GM21723 (cell line): ENCODE measurements at regions not wholly inside any gene's neighbourhood (a gene's known extent, or its start where the extent isn't known, plus 50 kb on each side); places are given as distances from the start of the nearest gene placed in this dataset.
"Not testable (repeated sequence)": the region's sequence is repeated elsewhere in the genome, so short reads cannot be mapped to it uniquely, and the experiment has no call there.

Experiments
- ATAC-seq: cut with Tn5 transposase; IDR thresholded peaks from one replicate; pipeline ENCODE4 v1.9.1; 2021; ENCODE audit warnings: mild to moderate bottlenecking, moderate library complexity; ENCODE audit not compliant: unreplicated experiment

DNA sequence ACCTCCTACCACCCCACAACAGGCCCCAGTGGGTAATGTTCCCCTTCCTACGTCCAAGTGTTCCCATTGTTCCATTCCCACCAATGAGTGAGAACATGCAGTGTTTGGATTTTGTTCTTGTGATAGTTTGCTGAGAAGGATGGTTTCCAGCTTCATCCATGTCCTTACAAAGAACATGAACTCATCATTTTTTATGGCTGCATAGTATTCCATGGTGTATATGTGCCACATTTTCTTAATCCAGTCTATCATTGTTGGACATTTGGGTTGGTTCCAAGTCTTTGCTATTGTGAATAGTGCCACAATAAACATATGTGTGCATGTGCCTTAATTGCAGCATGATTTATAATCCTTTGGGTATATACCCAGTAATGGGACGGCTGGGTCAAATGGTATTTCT lies 81.6 kb downstream of the P2RY10 start:
- not testable (repeated sequence) for ATAC-seq

DNA sequence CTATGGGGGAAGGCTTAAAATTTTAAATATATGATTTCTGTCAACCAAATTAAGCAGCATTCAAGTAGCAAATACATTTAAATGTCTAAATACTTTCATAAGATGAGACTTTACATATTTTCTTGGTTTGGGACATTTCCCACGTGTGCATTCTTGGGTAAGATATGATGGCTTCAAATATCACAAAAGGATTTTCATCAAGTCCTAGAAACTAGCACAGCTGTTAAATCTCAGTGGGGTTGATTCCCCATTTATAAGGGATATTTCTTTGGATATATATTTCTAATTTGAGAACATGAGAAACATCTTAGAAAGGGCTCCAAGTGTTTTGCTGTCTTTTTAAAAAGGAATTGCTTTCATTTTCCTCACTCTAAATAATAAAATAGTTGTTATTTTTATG lies 90.2 kb downstream of the P2RY10 start:
- ATAC-seq: no peak

DNA sequence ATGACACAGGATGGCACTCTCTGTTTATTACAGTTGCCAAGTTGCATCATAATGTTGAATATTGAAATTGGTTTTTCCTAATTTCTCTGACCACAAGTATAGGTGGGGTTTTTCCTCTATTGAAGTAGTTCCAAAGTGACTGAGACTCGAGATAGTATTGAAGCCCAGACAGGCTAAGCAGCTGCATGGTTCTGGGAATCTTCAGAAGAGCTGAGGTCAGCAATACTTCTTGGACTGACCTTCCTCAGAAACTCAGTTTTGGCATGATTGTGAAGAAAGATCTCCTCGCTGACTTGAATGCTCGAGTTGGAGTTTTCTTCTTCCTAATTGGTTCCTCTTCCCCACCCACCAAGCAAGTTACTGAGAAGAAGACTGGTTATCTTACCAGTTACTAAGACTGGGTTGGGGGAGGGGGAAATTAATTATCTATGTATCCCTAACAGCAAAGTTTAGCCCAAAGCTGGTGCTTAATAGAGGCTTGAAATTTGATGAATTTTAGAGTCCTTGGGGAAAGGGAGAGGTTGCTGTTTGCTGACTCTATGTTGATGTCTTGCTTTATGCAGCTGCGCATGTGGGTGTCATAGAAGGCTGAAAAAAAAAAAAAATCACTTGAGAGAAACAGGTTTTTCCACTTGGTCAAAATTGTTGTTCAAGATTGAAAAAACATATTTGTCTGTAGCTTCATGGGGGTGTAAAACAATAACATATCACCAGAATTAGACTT lies 91.1 kb downstream of the P2RY10 start:
- no peak for ATAC-seq

DNA sequence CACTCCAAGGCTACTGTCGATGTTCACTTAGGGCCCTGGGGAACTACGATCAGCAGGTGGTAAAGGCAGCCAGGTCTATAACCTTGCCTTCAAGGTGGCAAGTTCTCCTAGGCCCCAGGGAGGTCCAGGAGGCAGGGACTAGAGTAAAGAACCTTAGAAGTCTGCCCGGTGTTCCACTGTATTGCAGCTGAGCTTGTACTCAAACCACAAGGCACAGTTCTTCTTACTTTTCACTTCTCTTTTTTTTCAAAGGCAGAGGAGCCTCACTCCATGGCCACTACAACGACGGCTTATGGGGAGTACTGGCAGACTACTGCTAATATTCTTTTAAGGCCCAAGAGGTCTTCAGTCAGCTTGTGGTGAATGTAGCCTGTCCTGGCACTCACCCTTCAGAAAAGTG lies 78.8 kb upstream of the GPR174 start:
- peak; percentile 98 for ATAC-seq

DNA sequence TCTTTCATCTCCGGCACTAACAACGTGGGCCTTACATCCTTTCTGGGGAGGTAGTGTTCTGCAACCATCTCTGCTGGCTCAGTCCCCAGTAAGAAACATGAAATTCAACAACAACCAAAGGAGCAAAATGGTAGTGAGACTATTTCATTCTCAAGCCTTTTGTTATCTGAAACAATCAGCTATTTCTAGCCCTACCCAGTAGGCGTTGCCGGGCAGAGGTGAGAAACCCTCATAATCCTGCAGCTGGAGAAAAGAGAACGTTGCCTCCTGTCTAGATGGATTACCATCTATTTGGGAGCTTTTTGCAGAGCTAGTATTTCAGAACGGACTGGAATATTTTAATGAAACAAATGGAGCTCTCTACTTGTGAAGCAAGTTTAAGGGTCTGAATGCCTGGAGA lies 66.4 kb upstream of the GPR174 start:
- no peak for ATAC-seq

DNA sequence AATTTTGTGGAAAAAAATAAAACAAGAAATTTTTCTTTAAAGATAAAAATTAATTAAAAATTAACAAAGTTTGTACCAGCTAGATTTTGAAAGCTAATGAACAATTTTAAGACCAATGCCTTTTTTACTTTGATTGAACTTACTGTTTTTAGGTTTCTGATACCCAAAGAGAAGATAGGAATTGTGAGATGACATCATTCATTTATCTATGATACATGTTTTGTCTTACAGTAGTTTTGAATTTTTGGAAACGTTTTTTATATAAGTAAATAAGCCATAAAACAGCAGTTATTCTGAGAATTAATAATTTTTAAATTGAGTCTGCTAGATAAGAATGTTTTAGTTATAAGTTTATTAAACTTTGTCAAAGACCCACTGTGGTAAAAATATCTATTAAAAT lies 65.0 kb upstream of the GPR174 start:
- ATAC-seq: no peak

DNA sequence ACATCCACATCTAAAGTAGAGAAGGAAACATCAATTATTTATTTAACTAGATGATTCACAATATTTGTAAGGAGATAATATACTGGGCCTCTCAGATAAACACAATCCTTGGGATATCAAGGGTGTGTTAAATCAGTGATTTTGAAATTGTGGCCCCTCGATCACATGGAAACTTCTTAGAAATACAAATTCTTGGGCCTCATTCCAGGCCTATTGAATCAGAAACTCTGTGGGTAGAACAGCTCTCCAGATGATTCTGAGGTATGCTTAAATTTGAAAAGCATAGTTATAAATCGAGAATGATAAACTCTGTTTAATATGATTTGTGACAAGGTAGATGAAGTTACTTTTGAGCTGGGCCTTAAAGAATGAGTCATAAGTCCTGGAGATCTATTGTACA lies 64.3 kb upstream of the GPR174 start:
- ATAC-seq: no peak

DNA sequence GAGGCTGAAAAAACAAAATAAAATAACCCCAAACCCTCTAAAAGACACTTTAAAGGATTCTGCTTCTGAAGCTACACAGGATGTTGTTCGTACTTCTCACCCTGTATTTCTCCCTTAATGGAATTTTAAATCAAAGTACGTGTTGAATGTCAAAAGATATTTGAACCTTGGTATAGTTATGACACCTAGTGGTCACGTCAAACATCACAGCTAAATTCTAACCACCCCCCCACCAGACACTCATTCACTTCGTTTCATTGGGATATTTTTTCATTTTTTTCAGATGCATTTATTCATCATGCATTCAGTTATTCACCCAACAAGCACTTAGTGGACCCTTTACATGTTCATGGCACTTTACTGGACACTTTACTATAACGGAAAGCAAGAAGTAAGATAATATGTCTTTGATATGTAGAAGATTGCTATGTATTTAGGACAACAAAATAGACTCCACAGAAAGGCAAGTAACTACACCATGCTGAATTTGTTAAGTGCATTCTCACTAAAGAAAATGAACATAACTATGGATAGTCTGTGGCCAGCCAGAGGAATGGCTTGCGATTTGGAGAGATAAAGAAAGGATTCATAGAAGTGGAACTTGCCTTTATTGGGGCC lies 62.5 kb upstream of the GPR174 start:
- peak; percentile 80 for ATAC-seq

DNA sequence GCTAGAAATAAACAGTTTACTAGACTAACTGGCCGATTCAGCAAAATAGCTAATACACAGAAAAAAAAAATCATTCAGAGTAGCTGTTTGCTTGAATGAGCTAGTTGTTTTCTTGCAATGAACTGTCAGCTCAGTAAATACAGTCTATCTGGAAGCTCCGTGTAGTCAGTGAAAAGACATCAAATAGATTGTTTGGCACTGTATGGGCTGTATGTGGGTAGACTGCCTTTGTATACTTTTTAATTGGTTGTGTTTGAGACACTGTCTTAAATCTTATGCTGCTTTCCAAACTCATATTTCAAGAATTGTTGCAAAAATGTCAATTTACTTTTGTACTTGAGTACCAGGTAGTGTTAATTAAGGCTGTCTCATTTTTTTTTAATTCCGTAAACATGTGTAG lies 61.6 kb upstream of the GPR174 start:
- no peak for ATAC-seq

DNA sequence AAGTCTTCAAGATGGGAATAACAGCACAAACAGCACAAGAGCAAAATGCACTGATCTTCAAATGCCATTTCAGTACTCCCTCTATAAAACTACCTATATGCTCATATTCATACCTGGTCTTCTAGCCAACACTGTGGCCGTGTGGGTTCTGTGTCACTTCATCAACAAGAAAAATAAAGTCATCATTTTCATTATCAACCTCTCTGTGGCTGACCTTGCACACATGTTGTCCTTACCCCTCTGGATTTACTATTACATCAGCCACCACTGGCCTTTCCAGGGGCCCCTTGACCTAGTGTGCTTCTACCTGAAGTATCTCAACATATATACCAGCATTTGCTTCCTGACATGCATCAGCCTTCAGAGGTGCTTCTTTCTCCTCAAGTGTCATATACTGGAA lies 59.6 kb upstream of the GPR174 start:
- no peak for ATAC-seq

DNA sequence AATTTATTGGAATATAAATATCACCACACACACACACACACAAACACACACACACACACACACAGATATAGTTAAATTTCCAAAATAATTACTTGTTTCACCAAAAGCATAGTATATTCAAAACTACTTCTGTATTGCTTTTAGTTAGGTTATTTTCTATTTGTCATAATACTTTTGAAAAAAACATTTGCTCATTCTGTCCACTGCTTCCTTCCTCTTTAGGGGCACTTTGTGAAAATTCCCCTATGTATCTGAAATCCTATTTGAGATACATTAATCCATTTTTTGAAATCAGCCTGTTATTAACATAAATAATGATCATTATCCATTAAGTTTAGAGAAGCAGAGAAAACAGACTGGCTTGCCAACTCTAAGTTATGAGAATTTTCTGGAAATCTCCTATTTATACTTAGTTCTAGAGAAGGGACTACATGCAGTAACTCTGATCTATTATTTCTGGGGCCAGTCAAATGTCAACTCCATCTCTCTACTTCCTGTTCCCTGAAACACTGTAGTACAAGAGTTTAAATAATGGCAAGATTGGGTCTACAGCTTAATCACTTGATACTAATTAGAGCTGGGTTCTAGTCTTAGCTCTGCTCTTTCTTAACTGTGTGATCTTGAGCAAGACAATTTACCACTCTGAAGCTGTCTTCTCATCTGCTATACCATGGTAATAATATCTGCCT lies 54.4 kb upstream of the GPR174 start:
- no peak for ATAC-seq

DNA sequence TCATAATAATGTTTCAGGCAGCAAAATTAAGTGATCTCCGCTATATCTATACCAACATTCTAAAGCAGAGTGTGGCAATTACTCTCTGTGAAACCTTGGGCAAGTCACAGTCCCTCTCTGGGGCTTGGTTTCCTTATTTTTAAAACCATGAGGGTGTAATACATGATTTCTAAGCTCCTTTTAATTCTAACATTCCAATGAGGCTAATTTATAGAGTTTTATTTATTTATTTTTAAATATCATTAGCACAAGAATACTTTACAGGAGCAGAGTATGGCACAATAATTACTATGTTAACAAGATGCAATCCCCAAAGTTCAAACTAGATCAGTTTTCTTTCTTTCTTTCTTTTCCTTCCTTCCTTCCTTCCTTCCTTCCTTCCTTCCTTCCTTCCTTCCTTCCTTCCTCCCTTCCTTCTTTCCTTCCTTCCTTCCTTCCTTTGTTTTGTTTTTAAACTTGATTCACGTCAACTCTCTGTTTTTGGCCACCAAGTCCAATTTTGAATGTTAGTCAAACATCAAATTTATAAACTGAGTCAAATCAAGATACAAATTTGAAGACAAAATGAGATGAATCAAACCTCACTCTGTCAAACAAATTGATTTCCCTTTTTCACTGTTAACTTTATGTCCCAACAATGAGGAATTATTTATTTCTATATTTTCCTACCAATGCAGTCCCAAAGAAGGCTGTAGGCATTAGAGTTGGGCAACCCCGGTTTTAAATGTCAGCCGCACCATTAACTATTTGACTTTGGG lies 50.2 kb upstream of the GPR174 start:
- no peak for ATAC-seq
